T-cell (primary cell): ENCODE measurements at regions not wholly inside any gene's neighbourhood (a gene's known extent, or its start where the extent isn't known, plus 50 kb on each side); places are given as distances from the start of the nearest gene placed in this dataset.

Experiments used
- ATAC-seq, 4 experiments: fragments of 200-7000 bp in 3 of 4; fragments of 150-1000 bp in 1 of 4; cut with Tn5 transposase; replicated peaks in 1 of 4; 1 replicate in 3 of 4; 2 replicates in 1 of 4; pipeline ENCODE4 v1.10.0; 2021; ENCODE audit warnings: moderate library complexity in 3 of 4, mild to moderate bottlenecking in 2 of 4, moderate number of reproducible peaks in 1 of 4
- CTCF ChIA-PET, 2 donors: fragments of 300-600 bp; sonication (Branson Sonifier 250); formaldehyde crosslinking; loops; one replicate each; lab custom pipeline; 2022; ENCODE audit warnings: antibody characterized with exemption in 2 of 2; lab: Charles Lee
- POLR2A ChIA-PET, 2 donors: fragments of 300-600 bp; sonication (Branson Sonifier 250); formaldehyde crosslinking; loops; one replicate each; lab custom pipeline; 2022; ENCODE audit warnings: antibody characterized with exemption in 2 of 2; lab: Charles Lee
- DNase-seq, 35 experiments: peaks; one replicate each; pipeline versions ENCODE4 v3.0.0 to v3.0.0-alpha.2; 2013 to 2023
- H3K27ac ChIP-seq: one replicate; pipeline ENCODE4 v1.5.1; 2013; ENCODE audit warnings: low read length
- H3K27me3 ChIP-seq, 2 experiments: replicated peaks in 1 of 2; 1 replicate in 1 of 2; 2 replicates in 1 of 2; pipeline versions ENCODE4 v1.6.1 to v1.7.0; 2013; ENCODE audit warnings: low read length in 1 of 2, mixed read lengths in 1 of 2; ENCODE audit not compliant: control insufficient read depth in 2 of 2, insufficient read depth in 2 of 2; ENCODE audit errors: extremely low read depth in 1 of 2
- H3K36me3 ChIP-seq, 2 donors: 1 replicate in 1 of 2; 2 replicates in 1 of 2; pipeline versions ENCODE4 v1.6.1 to v1.7.0; 2013; ENCODE audit warnings: low read length in 1 of 2; ENCODE audit not compliant: control insufficient read depth in 2 of 2, insufficient read depth in 1 of 2; ENCODE audit errors: extremely low read depth in 1 of 2
- H3K4me1 ChIP-seq, 2 experiments: 1 replicate in 1 of 2; 2 replicates in 1 of 2; pipeline versions ENCODE4 v1.6.1 to v1.7.0; 2013; ENCODE audit warnings: low read length in 2 of 2, mixed read lengths in 1 of 2; ENCODE audit not compliant: insufficient read depth in 2 of 2, control insufficient read depth in 1 of 2; ENCODE audit errors: extremely low read depth in 1 of 2
- H3K4me3 ChIP-seq, 2 donors: 1 replicate in 1 of 2; 2 replicates in 1 of 2; pipeline versions ENCODE4 v1.5.1 to v1.7.0; 2013; ENCODE audit warnings: mild to moderate bottlenecking in 2 of 2, low read length in 1 of 2, moderate library complexity in 1 of 2; ENCODE audit not compliant: control insufficient read depth in 1 of 2; ENCODE audit errors: extremely low read depth in 1 of 2
- H3K9me3 ChIP-seq: 2 replicates; pipeline ENCODE4 v1.7.0; 2013
- H3K27ac Mint-ChIP-seq, 2 donors: one replicate each; pipeline ENCODE4 v1.8.0; 2020 to 2021; ENCODE audit warnings: mild to moderate bottlenecking in 2 of 2, mixed read lengths in 2 of 2
- H3K27me3 Mint-ChIP-seq, 2 donors: one replicate each; pipeline ENCODE4 v1.8.0; 2021 to 2022; ENCODE audit warnings: mixed read lengths in 2 of 2
- H3K36me3 Mint-ChIP-seq: one replicate; pipeline ENCODE4 v1.8.0; 2021; ENCODE audit warnings: mixed read lengths
- H3K4me1 Mint-ChIP-seq, 3 donors: one replicate each; pipeline ENCODE4 v1.8.0; 2020 to 2022; ENCODE audit warnings: mixed read lengths in 3 of 3, mild to moderate bottlenecking in 1 of 3
- H3K4me3 Mint-ChIP-seq, 3 donors: one replicate each; pipeline ENCODE4 v1.8.0; 2020 to 2022; ENCODE audit warnings: mild to moderate bottlenecking in 3 of 3, mixed read lengths in 3 of 3, moderate library complexity in 3 of 3
- H3K9me3 Mint-ChIP-seq, 3 donors: one replicate each; pipeline ENCODE4 v1.8.0; 2020 to 2022; ENCODE audit warnings: mixed read lengths in 3 of 3
- WGBS: methylation state at CpG from one replicate; pipeline ENCODE4 v1.1.5; 2013; ENCODE audit warnings: missing lambda C conversion rate; ENCODE audit not compliant: insufficient coverage; 5-methylcytosine and 5-hydroxymethylcytosine counted together

GRCh38 chr5:38715696-38716095 is 130.1 kb upstream of the OSMR start:
- no CpG with 5 or more reads among the region's 1 CpG for WGBS
- Histone ChIP-seq H3K36me3 (no peaks in the 10 kb centered on the region), H3K27ac (no peak overlapping the region), H3K4me1 (no peaks in the 10 kb centered on the region), H3K27me3 (no peaks in the 10 kb centered on the region), H3K4me3 (no peak overlapping the region), H3K9me3 (no peaks in the 10 kb centered on the region)
- POLR2A ChIA-PET: no interaction called here
- Mint-ChIP-seq H3K4me1 (no peaks in the 10 kb centered on the region), H3K27me3 (peaks cover 6 to 16% of the 10 kb centered on the region in 2 donors), H3K36me3 (no peaks in the 10 kb centered on the region), H3K27ac (no peak overlapping the region), H3K9me3 (no peaks in the 10 kb centered on the region), H3K4me3 (no peak overlapping the region)
- CTCF ChIA-PET: no interaction called here
- DNase-seq (no peak), ATAC-seq (no peak)

GRCh38 chr5:38716516-38716915 is 129.3 kb upstream of the OSMR start:
- no peaks in the 10 kb centered on the region for H3K4me1 ChIP-seq
- no peak overlapping the region for H3K27ac ChIP-seq
- Mint-ChIP-seq H3K4me3 (no peak overlapping the region), H3K9me3 (no peaks in the 10 kb centered on the region), H3K27me3 (peaks cover 15 to 21% of the 10 kb centered on the region in 2 donors), H3K36me3 (no peaks in the 10 kb centered on the region), H3K4me1 (no peaks in the 10 kb centered on the region), H3K27ac (no peak overlapping the region)
- POLR2A ChIA-PET: no interaction called here
- no peaks in the 10 kb centered on the region for H3K9me3 ChIP-seq
- ATAC-seq (no peak), DNase-seq (no peak)
- no peaks in the 10 kb centered on the region for H3K36me3 ChIP-seq
- WGBS: no CpG with 5 or more reads among the region's 5 CpGs
- H3K27me3 ChIP-seq: no peaks in the 10 kb centered on the region
- no peak overlapping the region for H3K4me3 ChIP-seq
- CTCF ChIA-PET: no interaction called here

- Mint-ChIP-seq H3K27ac (no peak overlapping the region), H3K9me3 (no peaks in the 10 kb centered on the region), H3K36me3 (no peaks in the 10 kb centered on the region), H3K4me3 (no peak overlapping the region), H3K27me3 (peaks cover 20 to 31% of the 10 kb centered on the region in 2 donors), H3K4me1 (no peaks in the 10 kb centered on the region)
- Histone ChIP-seq H3K27me3 (no peaks in the 10 kb centered on the region), H3K36me3 (no peaks in the 10 kb centered on the region), H3K4me3 (no peak overlapping the region), H3K4me1 (no peaks in the 10 kb centered on the region), H3K27ac (no peak overlapping the region), H3K9me3 (no peaks in the 10 kb centered on the region)
- ChIA-PET POLR2A (interaction anchor here in 1 of 2 donors (0.6 kb wide), 1 partner anchor 113 kb away, joined by 5 read pairs; no protein-coding TSS in a partner anchor), CTCF (no interaction called here)
- DNase-seq: no peak
- ATAC-seq: no peak
- WGBS: 63% methylated on average over 4 of the region's 6 CpGs
Observed at GRCh38 chr5:38718771-38719391, 126.9 kb upstream of the OSMR start.

GRCh38 chr5:38719403-38719802 is 126.4 kb upstream of the OSMR start:
- peaks cover 20 to 31% of the 10 kb centered on the region in 2 donors for H3K27me3 Mint-ChIP-seq
- Histone ChIP-seq H3K27me3 (no peaks in the 10 kb centered on the region), H3K4me1 (no peaks in the 10 kb centered on the region), H3K4me3 (no peak overlapping the region), H3K36me3 (no peaks in the 10 kb centered on the region), H3K9me3 (no peaks in the 10 kb centered on the region), H3K27ac (no peak overlapping the region)
- no peak for ATAC-seq
- WGBS: no CpG with 5 or more reads among the region's 1 CpG
- ChIA-PET POLR2A (interaction anchor here in 1 of 2 donors (0.6 kb wide), 1 partner anchor 113 kb away, joined by 5 read pairs; no protein-coding TSS in a partner anchor), CTCF (no interaction called here)
- no peak overlapping the region for H3K4me3 Mint-ChIP-seq
- H3K36me3 Mint-ChIP-seq: no peaks in the 10 kb centered on the region
- no peak for DNase-seq
- H3K4me1 Mint-ChIP-seq: no peaks in the 10 kb centered on the region
- no peak overlapping the region for H3K27ac Mint-ChIP-seq
- no peaks in the 10 kb centered on the region for H3K9me3 Mint-ChIP-seq

GRCh38 chr5:38719916-38720315 is 125.9 kb upstream of the OSMR start:
- 100% methylated on average over 1 of the region's 3 CpGs for WGBS
- no peaks in the 10 kb centered on the region for H3K36me3 Mint-ChIP-seq
- CTCF ChIA-PET: no interaction called here

DNA sequence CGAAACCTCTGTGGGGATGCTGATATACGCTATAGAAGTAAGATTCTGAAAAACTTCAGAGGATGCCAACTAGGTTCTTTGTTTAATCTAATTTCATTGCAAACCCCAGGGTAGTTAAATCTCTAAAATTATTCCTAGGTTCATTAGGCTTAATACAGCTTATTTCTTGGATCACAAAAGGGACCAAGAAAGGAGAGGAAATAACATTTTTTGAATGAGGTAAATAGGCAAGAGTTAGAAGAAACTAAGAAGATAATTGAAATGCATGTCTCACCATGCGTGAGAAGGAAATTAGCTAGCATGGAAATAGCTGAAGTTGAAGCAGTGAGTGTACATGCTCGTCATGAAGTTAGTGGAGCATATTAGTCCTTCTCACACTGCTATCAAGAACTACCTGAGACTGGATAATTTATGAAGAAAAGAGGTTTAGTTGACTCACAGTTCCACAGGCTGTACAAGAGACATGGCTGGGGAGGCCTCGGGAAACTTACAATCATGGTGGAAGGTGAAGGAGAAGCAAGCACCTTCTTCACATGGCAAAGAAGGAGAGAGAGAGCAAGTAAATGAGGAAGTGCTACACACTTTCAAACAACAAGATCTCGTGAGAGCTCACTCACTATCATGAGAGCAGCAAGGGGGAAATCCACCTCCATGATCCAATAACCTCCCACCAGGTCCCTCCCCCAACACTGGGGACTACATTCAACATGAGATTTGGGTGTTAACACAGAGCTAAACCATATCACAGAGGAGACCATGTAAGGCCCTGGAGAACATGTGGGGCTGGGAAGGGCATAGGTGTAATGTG is 125.1 kb upstream of the OSMR start:
- H3K36me3 Mint-ChIP-seq: no peaks in the 10 kb centered on the region
- POLR2A ChIA-PET: no interaction called here

More at GRCh38 chr5:38719916-38720315, 125.9 kb upstream of the OSMR start:
- Mint-ChIP-seq H3K4me1 (no peaks in the 10 kb centered on the region), H3K27me3 (peaks cover 20 to 31% of the 10 kb centered on the region in 2 donors), H3K27ac (no peak overlapping the region), H3K4me3 (no peak overlapping the region), H3K9me3 (no peaks in the 10 kb centered on the region)
- Histone ChIP-seq H3K9me3 (no peaks in the 10 kb centered on the region), H3K36me3 (no peaks in the 10 kb centered on the region), H3K27ac (no peak overlapping the region), H3K4me3 (no peak overlapping the region), H3K27me3 (no peaks in the 10 kb centered on the region), H3K4me1 (no peaks in the 10 kb centered on the region)
- ATAC-seq (no peak), DNase-seq (no peak)
- POLR2A ChIA-PET: no interaction called here

More for the DNA sequence above, 125.1 kb upstream of the OSMR start:
- Mint-ChIP-seq H3K27ac (no peak overlapping the region), H3K4me1 (no peaks in the 10 kb centered on the region), H3K4me3 (no peak overlapping the region), H3K27me3 (peaks cover 22 to 33% of the 10 kb centered on the region in 2 donors), H3K9me3 (no peaks in the 10 kb centered on the region)
- no peak for ATAC-seq
- H3K4me1 ChIP-seq: no peaks in the 10 kb centered on the region
- WGBS: 85% methylated on average over 4 of the region's 6 CpGs
- peaks cover 0 to 4% of the 10 kb centered on the region in 2 experiments for H3K27me3 ChIP-seq
- no peak overlapping the region for H3K4me3 ChIP-seq
- no peak for DNase-seq
- H3K27ac ChIP-seq: no peak overlapping the region
- no peaks in the 10 kb centered on the region for H3K36me3 ChIP-seq
- CTCF ChIA-PET: no interaction called here
- H3K9me3 ChIP-seq: no peaks in the 10 kb centered on the region
